Stomach (tissue), 4 donors: ENCODE measurements at regions not wholly inside any gene's neighbourhood (a gene's known extent, or its start where the extent isn't known, plus 50 kb on each side); places are given as distances from the start of the nearest gene placed in this dataset.

Experiments used
- EP300 ChIP-seq: sonication (generic); formaldehyde crosslinking; IDR thresholded peaks from one replicate; pipeline ENCODE4 v1.6.1; 2017; ENCODE audit warnings: antibody characterized with exemption
- POLR2A ChIP-seq, 4 donors: fragments of 450-650 bp; IDR thresholded peaks; one replicate each; pipeline ENCODE4 v1.6.1; 2016; ENCODE audit warnings: antibody characterized with exemption in 4 of 4, control low read depth in 2 of 4, mild to moderate bottlenecking in 1 of 4, moderate library complexity in 1 of 4
- POLR2AphosphoS5 ChIP-seq, 3 donors: sonication (generic); formaldehyde crosslinking; IDR thresholded peaks; one replicate each; pipeline ENCODE4 v1.6.1; 2016; ENCODE audit warnings: antibody characterized with exemption in 3 of 3
- TF ChIP-seq, protein P1 (sequence below), 7 experiments: fragments of 450-650 bp in 4 of 7; fragments of 200-600 bp in 3 of 7; sonication (generic) in 3 of 7; IDR thresholded peaks; one replicate each; pipeline ENCODE4 v1.5.1; 2016 to 2019; ENCODE audit warnings: antibody characterized with exemption in 7 of 7, control low read depth in 2 of 7, mild to moderate bottlenecking in 1 of 7

DNA sequence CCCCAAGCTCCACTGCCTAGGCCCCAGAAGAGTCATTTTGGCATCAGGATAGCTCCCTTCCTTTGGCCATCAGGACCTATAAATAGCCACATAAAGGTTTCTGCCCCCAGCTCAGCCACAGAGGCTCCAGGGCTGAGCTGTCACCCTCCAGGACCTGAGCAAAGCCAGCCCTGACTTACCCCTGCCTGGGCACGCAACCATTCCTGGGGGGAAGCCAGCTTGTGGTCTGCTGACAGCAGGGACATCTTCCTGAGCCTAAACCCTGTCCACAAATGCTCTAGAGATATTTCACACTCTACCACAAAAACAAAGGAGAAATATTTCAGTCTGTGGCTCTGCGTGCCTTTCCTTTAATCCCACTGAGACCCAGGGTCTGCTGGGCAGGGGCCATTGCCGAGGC, 123.7 kb upstream of the CCL2 start:
- TF ChIP-seq, protein P1, sequence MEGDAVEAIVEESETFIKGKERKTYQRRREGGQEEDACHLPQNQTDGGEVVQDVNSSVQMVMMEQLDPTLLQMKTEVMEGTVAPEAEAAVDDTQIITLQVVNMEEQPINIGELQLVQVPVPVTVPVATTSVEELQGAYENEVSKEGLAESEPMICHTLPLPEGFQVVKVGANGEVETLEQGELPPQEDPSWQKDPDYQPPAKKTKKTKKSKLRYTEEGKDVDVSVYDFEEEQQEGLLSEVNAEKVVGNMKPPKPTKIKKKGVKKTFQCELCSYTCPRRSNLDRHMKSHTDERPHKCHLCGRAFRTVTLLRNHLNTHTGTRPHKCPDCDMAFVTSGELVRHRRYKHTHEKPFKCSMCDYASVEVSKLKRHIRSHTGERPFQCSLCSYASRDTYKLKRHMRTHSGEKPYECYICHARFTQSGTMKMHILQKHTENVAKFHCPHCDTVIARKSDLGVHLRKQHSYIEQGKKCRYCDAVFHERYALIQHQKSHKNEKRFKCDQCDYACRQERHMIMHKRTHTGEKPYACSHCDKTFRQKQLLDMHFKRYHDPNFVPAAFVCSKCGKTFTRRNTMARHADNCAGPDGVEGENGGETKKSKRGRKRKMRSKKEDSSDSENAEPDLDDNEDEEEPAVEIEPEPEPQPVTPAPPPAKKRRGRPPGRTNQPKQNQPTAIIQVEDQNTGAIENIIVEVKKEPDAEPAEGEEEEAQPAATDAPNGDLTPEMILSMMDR (IDR thresholded peaks at IDR 0.05), result no peak
- TF ChIP-seq POLR2A (IDR thresholded peaks at IDR 0.05), result no peak
- no peak for TF ChIP-seq POLR2AphosphoS5 (IDR thresholded peaks at IDR 0.05)
- TF ChIP-seq EP300, result no peak
